GM12864 (cell line): ENCODE measurements at regions not wholly inside any gene's neighbourhood (a gene's known extent, or its start where the extent isn't known, plus 50 kb on each side); places are given as distances from the start of the nearest gene placed in this dataset.

Experiments used
- DNase-seq: peaks from one replicate; pipeline ENCODE4 v3.0.0-alpha.2; 2011; ENCODE audit warnings: low read depth
- H3K4me3 ChIP-seq: 2 replicates; pipeline ENCODE4 v1.5.1; 2011; ENCODE audit warnings: mild to moderate bottlenecking, low read depth, low read length, control low read depth
- TF ChIP-seq, protein P1 (sequence below): IDR thresholded peaks from 2 replicates; pipeline ENCODE4 v1.5.1; 2011; ENCODE audit warnings: low read depth, mild to moderate bottlenecking, moderate library complexity, low read length, control low read depth, inconsistent platforms; ENCODE audit errors: missing control alignments

GRCh38 chr18:24631243-24632025 is 171.0 kb downstream of the HRH4 start:
- DNase-seq = no peak
- TF ChIP-seq, protein P1, sequence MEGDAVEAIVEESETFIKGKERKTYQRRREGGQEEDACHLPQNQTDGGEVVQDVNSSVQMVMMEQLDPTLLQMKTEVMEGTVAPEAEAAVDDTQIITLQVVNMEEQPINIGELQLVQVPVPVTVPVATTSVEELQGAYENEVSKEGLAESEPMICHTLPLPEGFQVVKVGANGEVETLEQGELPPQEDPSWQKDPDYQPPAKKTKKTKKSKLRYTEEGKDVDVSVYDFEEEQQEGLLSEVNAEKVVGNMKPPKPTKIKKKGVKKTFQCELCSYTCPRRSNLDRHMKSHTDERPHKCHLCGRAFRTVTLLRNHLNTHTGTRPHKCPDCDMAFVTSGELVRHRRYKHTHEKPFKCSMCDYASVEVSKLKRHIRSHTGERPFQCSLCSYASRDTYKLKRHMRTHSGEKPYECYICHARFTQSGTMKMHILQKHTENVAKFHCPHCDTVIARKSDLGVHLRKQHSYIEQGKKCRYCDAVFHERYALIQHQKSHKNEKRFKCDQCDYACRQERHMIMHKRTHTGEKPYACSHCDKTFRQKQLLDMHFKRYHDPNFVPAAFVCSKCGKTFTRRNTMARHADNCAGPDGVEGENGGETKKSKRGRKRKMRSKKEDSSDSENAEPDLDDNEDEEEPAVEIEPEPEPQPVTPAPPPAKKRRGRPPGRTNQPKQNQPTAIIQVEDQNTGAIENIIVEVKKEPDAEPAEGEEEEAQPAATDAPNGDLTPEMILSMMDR = no peak
- no peak overlapping the region for H3K4me3 ChIP-seq

DNA sequence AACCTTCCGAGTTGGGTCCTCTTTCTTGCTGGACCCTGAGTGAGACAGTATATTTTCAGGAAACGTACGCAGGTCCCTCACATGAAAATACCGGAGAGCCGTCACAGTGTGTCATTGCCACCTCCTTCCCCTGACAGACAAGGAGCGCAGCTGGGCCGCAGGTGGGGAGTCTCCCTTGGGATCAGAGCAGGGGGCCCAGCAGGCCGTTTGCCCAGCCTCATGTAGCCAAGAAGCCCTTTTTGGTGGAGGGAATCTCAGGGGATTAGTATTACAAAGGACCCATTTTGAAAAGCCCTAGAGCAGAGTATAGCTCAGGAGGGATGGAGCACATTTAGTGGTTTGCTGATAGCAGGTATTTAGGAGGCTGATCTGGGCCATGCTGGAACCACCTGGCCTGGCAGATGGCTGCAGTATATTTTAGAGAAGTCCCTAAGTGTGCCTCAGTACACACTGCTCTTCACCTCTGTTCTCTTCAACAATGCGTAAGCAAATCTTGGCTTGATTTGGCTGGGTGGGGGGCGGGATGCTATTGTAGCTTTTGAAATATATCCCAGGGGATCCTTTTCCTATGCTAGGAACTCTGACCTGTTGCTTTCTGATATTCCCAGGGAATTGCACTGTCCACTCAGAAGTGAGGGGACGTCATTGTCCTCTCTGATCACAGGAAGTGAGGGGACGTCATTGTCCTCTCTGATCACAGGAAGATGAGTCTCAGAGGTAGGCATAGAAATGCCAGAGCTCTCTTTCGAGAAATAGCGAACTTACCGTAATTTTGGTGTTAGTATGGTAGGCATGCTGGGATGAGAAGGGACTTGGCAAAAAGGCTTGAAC is 171.9 kb downstream of the HRH4 start:
- DNase-seq = no peak

GRCh38 chr18:24633121-24633520 is 172.7 kb downstream of the HRH4 start:
- TF ChIP-seq, protein P1 = no peak
- H3K4me3 ChIP-seq = no peak overlapping the region
- no peak for DNase-seq

More for the DNA sequence above, 171.9 kb downstream of the HRH4 start:
- TF ChIP-seq, protein P1 = no peak
- H3K4me3 ChIP-seq = no peak overlapping the region

GRCh38 chr18:24649571-24649970 is 189.1 kb downstream of the HRH4 start:
- no peak overlapping the region for H3K4me3 ChIP-seq
- TF ChIP-seq, protein P1 = no peak
- DNase-seq = no peak

DNA sequence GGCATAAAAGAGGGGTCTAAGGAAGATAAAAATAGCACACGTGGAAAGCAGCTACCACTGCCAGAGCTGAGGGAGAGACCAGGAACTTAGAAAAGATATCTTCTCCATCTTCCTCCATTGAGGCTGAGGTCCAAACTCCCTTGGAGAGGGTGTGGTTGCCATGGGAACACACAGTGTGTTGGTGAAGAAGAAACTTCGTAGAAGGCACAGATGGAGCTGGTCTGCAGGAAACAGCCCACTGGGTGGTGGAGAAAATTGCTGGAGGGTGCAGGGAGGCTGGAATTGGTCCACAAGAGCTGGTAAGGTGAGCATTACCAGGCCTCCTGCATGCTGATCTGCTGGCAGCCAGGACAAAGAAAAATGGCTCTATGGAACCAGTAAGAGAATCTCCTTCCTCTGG is 191.0 kb downstream of the HRH4 start:
- TF ChIP-seq, protein P1 = no peak
- no peak overlapping the region for H3K4me3 ChIP-seq
- DNase-seq = no peak

DNA sequence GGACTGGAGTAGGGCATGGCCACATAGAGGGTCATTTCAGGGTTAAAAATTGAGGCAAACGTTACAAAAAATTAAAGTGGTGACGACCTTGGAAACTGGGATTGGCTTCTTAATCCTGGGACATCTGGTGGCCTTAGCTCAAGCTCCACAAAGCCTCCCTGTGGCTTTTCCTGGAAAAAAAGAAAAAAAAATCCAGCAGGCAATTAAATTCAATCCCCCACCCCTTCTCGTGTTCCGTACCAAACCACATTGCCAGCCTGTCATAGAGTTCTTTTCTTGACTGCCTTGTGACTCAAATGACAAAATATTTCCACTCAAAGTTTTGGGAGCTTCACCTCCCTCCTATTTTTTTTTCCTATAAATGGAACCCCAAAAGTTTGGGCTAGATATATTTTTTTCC is 195.6 kb downstream of the HRH4 start:
- DNase-seq = no peak
- TF ChIP-seq, protein P1 = no peak
- no peak overlapping the region for H3K4me3 ChIP-seq
